ENCODE measurements at regions not wholly inside any gene's neighbourhood (a gene's known extent, or its start where the extent isn't known, plus 50 kb on each side); places are given as distances from the start of the nearest gene placed in this dataset.

DNA sequence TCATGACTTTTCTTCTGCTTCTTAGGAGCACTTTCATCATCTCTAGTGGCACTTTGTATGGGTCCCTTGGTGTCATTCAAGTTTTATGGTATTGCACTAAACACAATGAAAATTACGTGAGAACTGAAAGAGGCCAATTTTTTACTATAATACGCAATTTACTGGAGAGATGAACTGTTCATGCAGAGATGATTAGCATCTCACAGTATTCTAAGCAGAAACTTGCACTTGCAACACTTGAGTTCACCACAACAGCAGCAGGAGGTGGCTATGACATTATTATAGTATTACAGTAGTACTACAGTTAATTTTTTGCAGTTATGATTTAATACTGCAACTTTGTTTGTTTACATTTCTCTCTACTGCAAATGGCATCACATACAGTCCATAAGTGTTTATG lies 793.1 kb upstream of the CRIM1 start:
- no peak overlapping the region for H3K9ac ChIP-seq (ENCODE audit: low read length)
- DNase-seq (ENCODE audit: low read depth) (no peak), FAIRE-seq (no peak)
- TF ChIP-seq CTCF (IDR thresholded peaks at IDR 0.05; ENCODE audit: insufficient read depth, low read depth, low read length) (no peak), EZH2 (IDR thresholded peaks at IDR 0.05; ENCODE audit: insufficient read depth, low read length) (no peak)
- Mint-ChIP-seq H3K27me3 (ENCODE audit: low read depth, unreplicated experiment) (no peaks in the 10 kb centered on the region), H3K4me3 (ENCODE audit: unreplicated experiment) (no peak overlapping the region), H3K27ac (ENCODE audit: unreplicated experiment) (no peak overlapping the region), H3K4me1 (ENCODE audit: low read depth, unreplicated experiment) (no peaks in the 10 kb centered on the region), H3K36me3 (ENCODE audit: low read depth, unreplicated experiment) (no peaks in the 10 kb centered on the region), H3K9me3 (ENCODE audit: unreplicated experiment) (no peaks in the 10 kb centered on the region)
- H2AFZ ChIP-seq (ENCODE audit: low read depth, low read length) = no peak overlapping the region
- no peaks in the 10 kb centered on the region for H3K4me1 ChIP-seq (ENCODE audit: insufficient read depth, low read length)
- no peaks in the 10 kb centered on the region for H3K27me3 ChIP-seq (ENCODE audit: insufficient read depth, low read length)
- H3K4me2 ChIP-seq (ENCODE audit: low read length) = no peak overlapping the region
- no peak overlapping the region for H3K27ac ChIP-seq (ENCODE audit: low read depth, low read length)
- H3K79me2 ChIP-seq (ENCODE audit: insufficient read depth, low read length) = no peaks in the 10 kb centered on the region
- H3K4me3 ChIP-seq (ENCODE audit: insufficient read depth, low read depth, low read length) = no peak overlapping the region
- no peaks in the 10 kb centered on the region for H3K36me3 ChIP-seq (ENCODE audit: insufficient read depth, low read length)
- no peaks in the 10 kb centered on the region for H4K20me1 ChIP-seq (ENCODE audit: insufficient read depth, low read length)
- H3K9me3 ChIP-seq (ENCODE audit: insufficient read depth, low read depth, low read length) = no peaks in the 10 kb centered on the region

DNA sequence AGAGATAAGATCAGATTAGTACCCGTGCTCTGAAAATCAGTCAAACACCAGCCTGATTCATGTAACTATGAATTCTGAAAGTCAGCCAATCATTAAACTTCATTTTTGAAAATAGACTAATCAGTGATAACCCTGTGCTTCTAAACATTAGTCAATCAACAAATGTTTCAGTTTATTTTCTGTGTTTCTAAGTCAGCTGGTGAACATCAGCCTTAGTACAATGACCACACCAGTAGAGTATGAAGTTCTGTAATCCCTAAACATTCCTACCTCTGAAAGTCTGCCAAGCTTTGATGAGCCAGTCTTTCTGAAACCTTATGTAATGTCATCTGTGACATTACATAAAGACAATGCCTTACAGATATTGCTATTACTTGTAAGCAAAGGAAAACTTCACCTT lies 807.4 kb upstream of the CRIM1 start:
- Histone ChIP-seq H3K4me1 (ENCODE audit: insufficient read depth, low read length) (no peaks in the 10 kb centered on the region), H4K20me1 (ENCODE audit: insufficient read depth, low read length) (no peaks in the 10 kb centered on the region), H3K27ac (ENCODE audit: low read depth, low read length) (no peak overlapping the region), H3K9me3 (ENCODE audit: insufficient read depth, low read depth, low read length) (no peaks in the 10 kb centered on the region), H3K36me3 (ENCODE audit: insufficient read depth, low read length) (no peaks in the 10 kb centered on the region), H3K27me3 (ENCODE audit: insufficient read depth, low read length) (no peaks in the 10 kb centered on the region), H2AFZ (ENCODE audit: low read depth, low read length) (no peak overlapping the region), H3K79me2 (ENCODE audit: insufficient read depth, low read length) (no peaks in the 10 kb centered on the region), H3K9ac (ENCODE audit: low read length) (no peak overlapping the region), H3K4me3 (ENCODE audit: insufficient read depth, low read depth, low read length) (no peak overlapping the region), H3K4me2 (ENCODE audit: low read length) (no peak overlapping the region)
- peak; percentile 79 for DNase-seq (ENCODE audit: low read depth)
- H3K36me3 Mint-ChIP-seq (ENCODE audit: low read depth, unreplicated experiment) = no peaks in the 10 kb centered on the region
- peaks cover 11% of the 10 kb centered on the region for H3K4me1 Mint-ChIP-seq (ENCODE audit: low read depth, unreplicated experiment)
- H3K27ac Mint-ChIP-seq (ENCODE audit: unreplicated experiment) = peak overlapping the region; percentile 96
- TF ChIP-seq EZH2 (IDR thresholded peaks at IDR 0.05; ENCODE audit: insufficient read depth, low read length) = no peak
- TF ChIP-seq CTCF (IDR thresholded peaks at IDR 0.05; ENCODE audit: insufficient read depth, low read depth, low read length) = no peak
- H3K27me3 Mint-ChIP-seq (ENCODE audit: low read depth, unreplicated experiment) = no peaks in the 10 kb centered on the region
- H3K9me3 Mint-ChIP-seq (ENCODE audit: unreplicated experiment) = no peaks in the 10 kb centered on the region
- no peak overlapping the region for H3K4me3 Mint-ChIP-seq (ENCODE audit: unreplicated experiment)
- FAIRE-seq = no peak

- no peak for DNase-seq (ENCODE audit: low read depth)
- no peak overlapping the region for H3K27ac Mint-ChIP-seq (ENCODE audit: unreplicated experiment)
- Histone ChIP-seq H3K27ac (ENCODE audit: low read depth, low read length) (no peak overlapping the region), H4K20me1 (ENCODE audit: insufficient read depth, low read length) (no peaks in the 10 kb centered on the region), H2AFZ (ENCODE audit: low read depth, low read length) (no peak overlapping the region), H3K4me1 (ENCODE audit: insufficient read depth, low read length) (no peaks in the 10 kb centered on the region), H3K9ac (ENCODE audit: low read length) (no peak overlapping the region), H3K4me3 (ENCODE audit: insufficient read depth, low read depth, low read length) (no peak overlapping the region), H3K27me3 (ENCODE audit: insufficient read depth, low read length) (no peaks in the 10 kb centered on the region), H3K36me3 (ENCODE audit: insufficient read depth, low read length) (no peaks in the 10 kb centered on the region), H3K79me2 (ENCODE audit: insufficient read depth, low read length) (no peaks in the 10 kb centered on the region), H3K4me2 (ENCODE audit: low read length) (no peak overlapping the region), H3K9me3 (ENCODE audit: insufficient read depth, low read depth, low read length) (no peaks in the 10 kb centered on the region)
- no peaks in the 10 kb centered on the region for H3K27me3 Mint-ChIP-seq (ENCODE audit: low read depth, unreplicated experiment)
- H3K36me3 Mint-ChIP-seq (ENCODE audit: low read depth, unreplicated experiment) = no peaks in the 10 kb centered on the region
- TF ChIP-seq CTCF (IDR thresholded peaks at IDR 0.05; ENCODE audit: insufficient read depth, low read depth, low read length) = no peak
- TF ChIP-seq EZH2 (IDR thresholded peaks at IDR 0.05; ENCODE audit: insufficient read depth, low read length) = no peak
- FAIRE-seq = no peak
- H3K4me1 Mint-ChIP-seq (ENCODE audit: low read depth, unreplicated experiment) = peaks cover 9% of the 10 kb centered on the region
- H3K9me3 Mint-ChIP-seq (ENCODE audit: unreplicated experiment) = no peaks in the 10 kb centered on the region
- H3K4me3 Mint-ChIP-seq (ENCODE audit: unreplicated experiment) = no peak overlapping the region
Observed at GRCh38 chr2:35545301-35545700, 810.3 kb upstream of the CRIM1 start.
